Duodenal mucosa (tissue), 2 donors: ENCODE measurements at regions not wholly inside any gene's neighbourhood (a gene's known extent, or its start where the extent isn't known, plus 50 kb on each side); places are given as distances from the start of the nearest gene placed in this dataset.

Experiments
- H3K27ac ChIP-seq: one replicate; pipeline ENCODE4 v1.7.0; 2013; ENCODE audit warnings: low read depth, low read length
- H3K27me3 ChIP-seq, 2 donors: one replicate each; pipeline ENCODE4 v1.7.0; 2013; ENCODE audit warnings: low read length in 2 of 2, control low read depth in 1 of 2; ENCODE audit not compliant: insufficient read depth in 2 of 2, control insufficient read depth in 1 of 2
- H3K36me3 ChIP-seq, 2 donors: one replicate each; pipeline ENCODE4 v1.7.0; 2013; ENCODE audit warnings: low read length in 2 of 2, control low read depth in 1 of 2; ENCODE audit not compliant: insufficient read depth in 2 of 2, control insufficient read depth in 1 of 2
- H3K4me1 ChIP-seq, 2 donors: one replicate each; pipeline ENCODE4 v1.7.0; 2013; ENCODE audit warnings: low read length in 2 of 2, control low read depth in 1 of 2; ENCODE audit not compliant: insufficient read depth in 2 of 2, control insufficient read depth in 1 of 2
- H3K4me3 ChIP-seq, 2 donors: one replicate each; pipeline ENCODE4 v1.7.0; 2013; ENCODE audit warnings: low read length in 2 of 2, low read depth in 1 of 2
- H3K9ac ChIP-seq, 2 donors: one replicate each; pipeline ENCODE4 v1.7.0; 2013; ENCODE audit warnings: low read length in 2 of 2, low read depth in 1 of 2
- H3K9me3 ChIP-seq, 2 donors: one replicate each; pipeline ENCODE4 v1.7.0; 2013; ENCODE audit warnings: low read length in 2 of 2, control low read depth in 1 of 2; ENCODE audit not compliant: control insufficient read depth in 1 of 2

DNA sequence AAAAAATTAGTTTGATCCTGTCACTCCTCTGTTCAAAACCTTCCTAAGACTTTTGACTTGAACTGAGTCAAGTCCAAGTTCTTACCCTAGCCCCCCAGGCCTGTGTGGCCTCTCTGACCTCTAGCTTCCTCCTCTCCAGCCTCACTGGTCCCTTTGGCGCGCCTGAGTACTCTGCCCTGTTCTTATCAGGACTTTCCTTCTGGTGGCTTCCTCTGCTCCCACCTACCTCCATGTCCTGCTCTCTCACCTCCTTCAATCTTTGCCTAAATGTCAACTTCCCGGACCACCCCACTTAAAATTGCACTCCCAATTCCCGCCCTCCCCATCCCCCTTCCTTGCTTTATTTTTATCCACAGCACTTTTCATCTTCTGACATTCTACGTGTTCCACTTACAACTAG is 526.1 kb upstream of the KLF4 start:
- no peaks in the 10 kb centered on the region for H3K36me3 ChIP-seq
- H3K9me3 ChIP-seq, result no peaks in the 10 kb centered on the region
- H3K27me3 ChIP-seq, result no peaks in the 10 kb centered on the region
- no peak overlapping the region for H3K9ac ChIP-seq
- H3K4me3 ChIP-seq, result no peak overlapping the region
- no peak overlapping the region for H3K27ac ChIP-seq
- H3K4me1 ChIP-seq, result no peaks in the 10 kb centered on the region

DNA sequence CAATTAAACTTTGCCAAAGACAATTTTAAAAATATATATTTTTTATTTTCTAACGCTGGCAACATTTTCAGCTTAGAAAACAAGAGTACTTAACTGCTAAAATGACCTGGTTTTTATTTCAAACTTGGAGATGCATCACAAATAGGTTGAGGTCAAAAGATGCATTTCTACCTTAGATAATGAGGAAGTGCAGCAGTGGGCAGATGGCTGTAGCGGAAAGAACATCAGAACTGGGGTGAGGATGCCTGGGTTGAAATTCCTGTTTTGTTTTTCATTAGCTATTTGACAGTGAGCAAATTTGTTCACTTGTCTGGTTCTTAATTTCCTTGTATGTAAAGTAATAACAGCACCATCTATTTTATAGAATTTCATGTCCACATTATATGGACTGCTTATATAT is 524.8 kb upstream of the KLF4 start:
- H3K27ac ChIP-seq, result no peak overlapping the region
- H3K9ac ChIP-seq, result no peak overlapping the region
- H3K27me3 ChIP-seq, result no peaks in the 10 kb centered on the region
- H3K4me1 ChIP-seq, result no peaks in the 10 kb centered on the region
- no peak overlapping the region for H3K4me3 ChIP-seq
- H3K36me3 ChIP-seq, result no peaks in the 10 kb centered on the region
- no peaks in the 10 kb centered on the region for H3K9me3 ChIP-seq

DNA sequence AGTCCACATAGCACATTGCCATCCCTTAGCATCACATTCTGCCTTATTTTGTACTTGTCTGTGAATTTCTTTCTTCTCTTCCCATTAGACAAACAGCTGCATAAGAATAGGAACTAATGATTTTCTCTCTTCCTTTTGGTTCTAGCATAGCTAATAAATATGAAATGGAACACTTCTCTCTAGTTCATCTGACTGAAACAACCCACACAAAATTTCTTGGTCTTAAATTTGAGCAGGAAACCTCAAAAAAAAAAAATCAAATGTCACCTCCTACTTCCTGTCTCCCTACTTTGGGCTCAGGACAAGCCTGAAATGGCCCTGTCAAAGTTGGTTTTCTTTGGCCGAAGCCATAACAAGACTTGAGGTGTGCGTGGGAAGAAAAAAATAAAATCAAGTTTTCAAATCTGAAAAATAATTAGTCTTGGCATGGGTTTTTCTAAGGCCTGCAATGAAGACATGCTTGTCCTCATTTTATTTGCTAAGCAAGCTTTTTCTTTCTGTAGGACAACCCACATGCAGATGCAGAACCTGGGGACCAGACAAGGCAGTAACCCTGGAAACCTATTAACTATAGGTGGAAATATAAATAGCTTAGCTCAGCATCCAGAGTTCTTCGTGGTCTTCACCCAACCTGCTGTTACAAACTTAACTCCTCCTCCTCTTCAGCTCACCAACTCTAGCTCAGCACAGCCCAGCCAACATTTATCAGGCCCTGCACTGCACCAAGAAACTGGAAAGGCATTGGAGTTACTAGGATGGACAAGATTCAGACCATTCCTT is 523.5 kb upstream of the KLF4 start:
- H3K9ac ChIP-seq, result no peak overlapping the region
- no peaks in the 10 kb centered on the region for H3K4me1 ChIP-seq
- H3K36me3 ChIP-seq, result no peaks in the 10 kb centered on the region
- H3K9me3 ChIP-seq, result no peaks in the 10 kb centered on the region
- no peak overlapping the region for H3K27ac ChIP-seq
- H3K27me3 ChIP-seq, result no peaks in the 10 kb centered on the region
- no peak overlapping the region for H3K4me3 ChIP-seq

DNA sequence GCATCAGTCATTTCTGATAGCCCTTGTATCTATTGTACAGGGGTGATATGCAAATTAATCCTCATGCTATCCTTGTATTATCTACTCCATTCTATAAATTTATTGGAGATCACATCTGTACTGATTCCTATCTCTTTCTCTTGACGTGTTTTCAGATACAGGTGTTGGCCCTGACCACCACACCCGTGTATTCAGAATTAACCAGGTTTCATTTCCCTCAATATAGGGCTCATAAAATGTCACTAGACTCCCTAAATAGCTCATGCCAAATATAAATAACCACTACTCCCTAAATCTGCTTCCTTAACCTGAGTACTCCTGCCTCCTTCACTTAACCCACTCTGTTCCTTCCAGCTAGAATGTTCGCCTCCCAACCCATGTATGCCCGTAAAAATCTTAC is 522.8 kb upstream of the KLF4 start:
- Histone ChIP-seq H3K27ac (no peak overlapping the region), H3K9ac (no peak overlapping the region), H3K4me1 (no peaks in the 10 kb centered on the region), H3K27me3 (no peaks in the 10 kb centered on the region), H3K36me3 (no peaks in the 10 kb centered on the region), H3K9me3 (no peaks in the 10 kb centered on the region), H3K4me3 (no peak overlapping the region)

DNA sequence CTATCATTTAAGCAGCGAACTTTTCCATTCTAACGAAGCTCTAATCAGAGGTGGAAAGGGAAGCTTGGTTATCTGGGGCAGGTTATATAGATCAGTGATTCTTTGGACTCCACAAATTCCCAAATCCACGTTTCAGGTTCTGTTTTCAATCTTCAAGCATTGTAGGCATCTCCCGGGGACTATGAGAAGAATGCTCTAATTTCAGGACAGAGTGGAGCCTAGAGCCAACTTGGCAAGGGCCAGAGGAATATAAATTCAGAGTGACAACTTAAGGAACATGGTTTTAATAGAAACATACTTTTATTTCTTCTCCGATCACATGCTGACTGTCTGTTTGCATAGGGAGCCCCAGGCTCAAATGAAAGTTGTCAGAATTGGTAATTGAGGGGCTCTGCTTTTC is 514.0 kb upstream of the KLF4 start:
- Histone ChIP-seq H3K27me3 (no peaks in the 10 kb centered on the region), H3K9ac (no peak overlapping the region), H3K9me3 (no peaks in the 10 kb centered on the region), H3K4me1 (no peaks in the 10 kb centered on the region), H3K27ac (no peak overlapping the region), H3K36me3 (no peaks in the 10 kb centered on the region), H3K4me3 (no peak overlapping the region)

DNA sequence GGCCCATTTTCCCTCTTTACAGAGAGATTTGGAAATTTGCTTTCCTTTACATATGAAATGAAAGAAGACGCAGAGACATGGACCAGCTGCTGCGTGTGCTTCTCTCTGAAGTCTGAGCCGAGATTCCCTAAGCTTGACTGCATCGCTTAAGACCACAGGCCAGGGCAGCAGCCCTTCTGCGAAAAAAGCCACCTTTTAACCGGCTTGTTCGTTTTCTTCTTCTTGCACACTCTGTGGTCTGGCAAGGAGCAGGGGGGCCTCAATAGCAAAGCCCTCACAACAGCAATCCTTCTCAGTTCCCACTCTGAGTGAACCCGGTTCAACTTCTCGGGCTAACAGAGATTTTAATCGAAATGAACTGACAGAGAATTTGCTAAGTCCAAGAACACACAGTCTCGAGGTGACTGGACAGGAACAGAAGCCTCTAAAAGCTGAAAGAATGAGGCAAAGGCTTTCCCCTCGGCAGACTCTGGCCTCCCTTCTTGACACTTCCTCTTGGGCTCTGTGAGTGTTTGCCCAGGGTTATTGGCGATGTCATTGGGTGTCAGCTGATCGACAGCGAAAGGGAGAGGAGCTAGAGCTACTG is 512.9 kb upstream of the KLF4 start:
- no peak overlapping the region for H3K4me3 ChIP-seq
- H3K9me3 ChIP-seq, result no peaks in the 10 kb centered on the region
- H3K4me1 ChIP-seq, result no peaks in the 10 kb centered on the region
- H3K36me3 ChIP-seq, result no peaks in the 10 kb centered on the region
- H3K27ac ChIP-seq, result no peak overlapping the region
- no peaks in the 10 kb centered on the region for H3K27me3 ChIP-seq
- no peak overlapping the region for H3K9ac ChIP-seq

DNA sequence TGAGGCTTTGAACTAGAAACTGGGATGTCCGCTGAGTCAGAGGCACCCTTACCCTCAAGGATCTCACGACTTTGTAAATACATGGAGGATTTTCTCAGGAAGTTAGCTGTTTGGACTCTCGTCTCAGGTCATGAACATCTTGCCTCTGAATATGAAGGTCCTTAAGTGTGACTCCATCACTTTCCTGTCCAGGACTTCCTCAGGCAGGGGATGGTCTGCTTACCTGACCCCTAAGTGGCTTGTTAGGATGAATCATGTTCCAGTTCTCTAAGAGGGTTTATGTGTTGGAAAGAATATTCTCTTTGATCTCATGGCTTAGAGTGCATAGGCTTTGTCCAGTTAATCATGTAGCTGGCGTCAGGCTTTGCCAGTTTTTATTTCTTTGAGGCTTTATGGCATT is 511.7 kb upstream of the KLF4 start:
- no peaks in the 10 kb centered on the region for H3K9me3 ChIP-seq
- H3K9ac ChIP-seq, result no peak overlapping the region
- no peaks in the 10 kb centered on the region for H3K36me3 ChIP-seq
- no peak overlapping the region for H3K27ac ChIP-seq
- H3K27me3 ChIP-seq, result no peaks in the 10 kb centered on the region
- H3K4me1 ChIP-seq, result no peaks in the 10 kb centered on the region
- H3K4me3 ChIP-seq, result no peak overlapping the region

DNA sequence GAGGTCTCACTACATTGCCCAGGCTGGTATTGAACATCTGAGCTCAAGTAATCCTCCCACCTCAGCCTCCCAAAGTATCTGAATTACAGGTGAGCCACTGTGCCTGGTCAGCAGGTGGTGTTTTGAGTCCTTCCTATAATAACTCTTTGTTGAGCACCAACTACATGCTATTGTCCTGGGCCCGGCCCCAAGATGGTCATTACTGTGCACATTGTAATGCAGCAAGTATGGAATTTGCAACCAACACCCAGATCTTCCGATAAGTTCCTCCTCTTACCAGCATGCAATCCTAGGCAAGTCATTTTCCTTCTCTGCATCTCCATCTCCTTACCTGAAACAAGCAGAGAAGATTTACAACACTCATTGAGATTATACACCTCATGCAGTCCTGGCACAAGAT is 510.3 kb upstream of the KLF4 start:
- no peak overlapping the region for H3K9ac ChIP-seq
- no peak overlapping the region for H3K4me3 ChIP-seq
- H3K4me1 ChIP-seq, result no peaks in the 10 kb centered on the region
- no peak overlapping the region for H3K27ac ChIP-seq
- H3K36me3 ChIP-seq, result no peaks in the 10 kb centered on the region
- no peaks in the 10 kb centered on the region for H3K27me3 ChIP-seq
- no peaks in the 10 kb centered on the region for H3K9me3 ChIP-seq

DNA sequence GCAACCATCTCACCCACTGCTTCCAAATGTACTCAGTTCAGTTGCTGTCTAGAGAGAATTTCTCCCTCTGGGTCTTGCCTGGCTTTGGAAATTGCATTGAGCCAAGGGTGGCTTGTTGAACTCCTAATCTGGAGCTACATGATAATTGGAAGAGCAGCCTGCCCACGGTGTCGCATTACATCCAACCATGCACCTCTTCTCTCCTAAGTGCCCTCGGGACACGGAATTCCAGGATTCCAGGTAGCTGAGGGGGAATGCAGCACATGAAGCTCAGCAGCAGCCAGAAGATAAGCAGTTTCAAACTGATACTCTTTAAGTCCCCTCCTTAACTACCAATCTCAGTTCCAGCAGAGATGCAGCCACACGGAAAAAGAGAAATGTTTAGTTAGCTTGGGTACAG is 509.4 kb upstream of the KLF4 start:
- Histone ChIP-seq H3K27me3 (no peaks in the 10 kb centered on the region), H3K4me3 (no peak overlapping the region), H3K9ac (no peak overlapping the region), H3K27ac (no peak overlapping the region), H3K4me1 (no peaks in the 10 kb centered on the region), H3K36me3 (no peaks in the 10 kb centered on the region), H3K9me3 (no peaks in the 10 kb centered on the region)

DNA sequence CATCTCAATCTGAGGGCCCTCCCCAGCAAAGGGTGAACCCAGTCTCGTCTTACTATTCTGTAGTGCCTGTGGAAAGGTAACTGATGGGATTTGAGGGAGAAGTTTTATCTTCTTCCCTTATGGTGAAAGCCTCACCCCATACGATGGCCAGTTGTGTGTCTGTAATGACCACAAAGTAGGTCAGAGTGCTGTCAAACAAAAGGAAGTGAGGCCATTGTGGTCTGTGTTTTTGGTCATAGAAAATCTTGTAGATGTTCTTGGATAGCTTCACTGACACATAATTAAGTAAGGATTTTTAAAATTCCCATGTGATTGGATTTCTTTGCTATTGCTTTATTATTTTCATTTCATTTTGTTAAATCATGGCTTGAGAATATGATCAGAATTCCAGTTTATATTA is 505.1 kb upstream of the KLF4 start:
- Histone ChIP-seq H3K27ac (no peak overlapping the region), H3K4me3 (no peak overlapping the region), H3K9ac (no peak overlapping the region), H3K9me3 (no peaks in the 10 kb centered on the region), H3K4me1 (no peaks in the 10 kb centered on the region), H3K27me3 (no peaks in the 10 kb centered on the region), H3K36me3 (no peaks in the 10 kb centered on the region)
